ENCODE measurements at regions not wholly inside any gene's neighbourhood (a gene's known extent, or its start where the extent isn't known, plus 50 kb on each side); places are given as distances from the start of the nearest gene placed in this dataset.

DNA sequence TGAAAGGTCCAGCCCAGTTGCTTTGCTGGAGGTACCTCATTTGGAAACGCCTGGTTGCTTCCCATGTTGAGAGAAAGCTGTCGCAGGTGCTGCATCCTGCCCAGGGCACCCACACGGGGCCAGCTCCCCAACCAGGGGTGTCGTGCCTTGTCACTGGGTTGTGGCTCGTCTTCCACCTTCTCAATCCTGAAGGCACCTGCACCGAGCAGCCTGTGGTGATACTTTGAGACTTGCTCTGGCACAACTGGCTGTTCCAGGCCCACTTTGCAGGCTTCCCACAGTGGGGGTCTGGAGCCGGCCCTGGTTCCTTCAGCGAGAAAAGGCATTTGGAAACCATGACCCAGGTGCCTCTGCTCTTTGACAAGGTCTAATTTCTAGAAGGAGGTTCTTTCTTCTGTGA lies 197.3 kb upstream of the PPP2R2D start:
- TF ChIP-seq, protein P1, sequence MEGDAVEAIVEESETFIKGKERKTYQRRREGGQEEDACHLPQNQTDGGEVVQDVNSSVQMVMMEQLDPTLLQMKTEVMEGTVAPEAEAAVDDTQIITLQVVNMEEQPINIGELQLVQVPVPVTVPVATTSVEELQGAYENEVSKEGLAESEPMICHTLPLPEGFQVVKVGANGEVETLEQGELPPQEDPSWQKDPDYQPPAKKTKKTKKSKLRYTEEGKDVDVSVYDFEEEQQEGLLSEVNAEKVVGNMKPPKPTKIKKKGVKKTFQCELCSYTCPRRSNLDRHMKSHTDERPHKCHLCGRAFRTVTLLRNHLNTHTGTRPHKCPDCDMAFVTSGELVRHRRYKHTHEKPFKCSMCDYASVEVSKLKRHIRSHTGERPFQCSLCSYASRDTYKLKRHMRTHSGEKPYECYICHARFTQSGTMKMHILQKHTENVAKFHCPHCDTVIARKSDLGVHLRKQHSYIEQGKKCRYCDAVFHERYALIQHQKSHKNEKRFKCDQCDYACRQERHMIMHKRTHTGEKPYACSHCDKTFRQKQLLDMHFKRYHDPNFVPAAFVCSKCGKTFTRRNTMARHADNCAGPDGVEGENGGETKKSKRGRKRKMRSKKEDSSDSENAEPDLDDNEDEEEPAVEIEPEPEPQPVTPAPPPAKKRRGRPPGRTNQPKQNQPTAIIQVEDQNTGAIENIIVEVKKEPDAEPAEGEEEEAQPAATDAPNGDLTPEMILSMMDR (IDR thresholded peaks at IDR 0.05), result no peak
- TF ChIP-seq POLR2A (IDR thresholded peaks at IDR 0.05), result no peak

Data from body of pancreas (tissue), 4 donors.